ENCODE measurements at regions not wholly inside any gene's neighbourhood (a gene's known extent, or its start where the extent isn't known, plus 50 kb on each side); places are given as distances from the start of the nearest gene placed in this dataset.

DNA sequence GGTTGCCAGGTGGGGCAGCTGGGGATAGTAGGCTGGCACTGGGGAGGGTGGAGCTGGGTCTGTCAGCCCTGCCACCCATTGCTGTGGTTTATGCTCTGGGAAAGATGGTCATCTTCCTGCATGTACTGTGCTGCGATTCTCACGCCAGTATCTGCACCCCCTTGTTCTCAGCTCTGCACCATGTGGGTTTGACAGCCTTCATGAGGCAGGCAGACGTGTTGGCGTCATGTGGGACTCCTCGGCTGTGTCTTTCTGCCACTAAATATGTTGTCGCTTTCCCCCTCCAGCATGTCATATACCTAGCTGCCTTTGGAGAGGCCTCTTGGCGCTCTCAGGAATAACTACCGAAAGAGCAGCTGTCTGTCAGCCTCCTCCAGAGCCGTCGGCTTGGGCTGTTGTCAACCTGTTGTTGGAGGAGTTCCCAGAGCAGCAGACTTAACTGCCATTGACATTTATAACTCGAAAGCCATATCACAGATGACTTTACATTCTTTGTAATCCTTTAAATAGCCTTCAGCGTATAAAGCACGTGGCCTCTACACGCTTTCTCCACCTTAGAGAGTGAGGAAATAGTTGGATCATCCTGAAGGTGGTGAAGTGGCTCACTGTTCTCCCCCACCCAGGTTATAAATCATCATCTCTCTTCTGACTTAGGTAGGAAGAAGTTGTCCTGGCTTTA lies 80.4 kb upstream of the MGAT5 start:
- 48% methylated on average over 14 of the region's 14 CpGs for WGBS
- no peak overlapping the region for H3K4me3 ChIP-seq (ENCODE audit: low read length in 2 of 2)
- peaks cover 0 to 2% of the 10 kb centered on the region in 2 donors for H3K9me3 ChIP-seq (ENCODE audit: control insufficient read depth in 2 of 2, insufficient read depth in 1 of 2, low read length in 1 of 2)
- peaks cover 3% of the 10 kb centered on the region in 2 donors for H3K36me3 ChIP-seq (ENCODE audit: control insufficient read depth in 2 of 2, insufficient read depth in 2 of 2, low read length in 1 of 2)
- DNase-seq (ENCODE audit: low read depth in 6 of 9, low spot score in 9 of 9) = no peak
- no peak overlapping the region for H3K27ac ChIP-seq (ENCODE audit: low read depth in 1 of 2, low read length in 1 of 2)
- peaks cover 11 to 20% of the 10 kb centered on the region in 2 donors for H3K4me1 ChIP-seq (ENCODE audit: control insufficient read depth in 2 of 2, insufficient read depth in 2 of 2, low read length in 2 of 2)
- no peaks in the 10 kb centered on the region for H3K27me3 ChIP-seq (ENCODE audit: control insufficient read depth in 2 of 2, insufficient read depth in 1 of 2, low read length in 1 of 2)

- 98% methylated on average over 5 of the region's 5 CpGs for WGBS
- Histone ChIP-seq H3K36me3 (ENCODE audit: control insufficient read depth in 2 of 2, insufficient read depth in 2 of 2, low read length in 1 of 2) (peaks cover 3% of the 10 kb centered on the region in 2 donors), H3K27ac (ENCODE audit: low read depth in 1 of 2, low read length in 1 of 2) (no peak overlapping the region), H3K4me3 (ENCODE audit: low read length in 2 of 2) (no peak overlapping the region), H3K9me3 (ENCODE audit: control insufficient read depth in 2 of 2, insufficient read depth in 1 of 2, low read length in 1 of 2) (peaks cover 0 to 2% of the 10 kb centered on the region in 2 donors), H3K27me3 (ENCODE audit: control insufficient read depth in 2 of 2, insufficient read depth in 1 of 2, low read length in 1 of 2) (no peaks in the 10 kb centered on the region), H3K4me1 (ENCODE audit: control insufficient read depth in 2 of 2, insufficient read depth in 2 of 2, low read length in 2 of 2) (peaks cover 17 to 27% of the 10 kb centered on the region in 2 donors)
- DNase-seq (ENCODE audit: low read depth in 6 of 9, low spot score in 9 of 9) = no peak
These were observed 79.2 kb upstream of the MGAT5 start for GRCh38 chr2:134174711-134175110.

- Histone ChIP-seq H3K4me3 (ENCODE audit: low read length in 2 of 2) (no peak overlapping the region), H3K9me3 (ENCODE audit: control insufficient read depth in 2 of 2, insufficient read depth in 1 of 2, low read length in 1 of 2) (peaks cover 0 to 2% of the 10 kb centered on the region in 2 donors), H3K4me1 (ENCODE audit: control insufficient read depth in 2 of 2, insufficient read depth in 2 of 2, low read length in 2 of 2) (peaks cover 19 to 27% of the 10 kb centered on the region in 2 donors), H3K27me3 (ENCODE audit: control insufficient read depth in 2 of 2, insufficient read depth in 1 of 2, low read length in 1 of 2) (no peaks in the 10 kb centered on the region), H3K27ac (ENCODE audit: low read depth in 1 of 2, low read length in 1 of 2) (no peak overlapping the region), H3K36me3 (ENCODE audit: control insufficient read depth in 2 of 2, insufficient read depth in 2 of 2, low read length in 1 of 2) (peaks cover 3% of the 10 kb centered on the region in 2 donors)
- whole genome bisulfite sequencing = 95% methylated on average over 1 of the region's 1 CpG
- no peak for DNase-seq (ENCODE audit: low read depth in 6 of 9, low spot score in 9 of 9)
These were observed 78.0 kb upstream of the MGAT5 start for GRCh38 chr2:134175834-134176233.

GRCh38 chr2:134177351-134177931 lies 76.4 kb upstream of the MGAT5 start:
- no peak overlapping the region for H3K27ac ChIP-seq (ENCODE audit: low read depth in 1 of 2, low read length in 1 of 2)
- no peak overlapping the region for H3K4me3 ChIP-seq (ENCODE audit: low read length in 2 of 2)
- peaks cover 28 to 34% of the 10 kb centered on the region in 2 donors for H3K4me1 ChIP-seq (ENCODE audit: control insufficient read depth in 2 of 2, insufficient read depth in 2 of 2, low read length in 2 of 2)
- peaks cover 3% of the 10 kb centered on the region in 2 donors for H3K36me3 ChIP-seq (ENCODE audit: control insufficient read depth in 2 of 2, insufficient read depth in 2 of 2, low read length in 1 of 2)
- WGBS = 98% methylated on average over 13 of the region's 13 CpGs
- peaks cover 0 to 2% of the 10 kb centered on the region in 2 donors for H3K9me3 ChIP-seq (ENCODE audit: control insufficient read depth in 2 of 2, insufficient read depth in 1 of 2, low read length in 1 of 2)
- no peaks in the 10 kb centered on the region for H3K27me3 ChIP-seq (ENCODE audit: control insufficient read depth in 2 of 2, insufficient read depth in 1 of 2, low read length in 1 of 2)
- no peak for DNase-seq (ENCODE audit: low read depth in 6 of 9, low spot score in 9 of 9)

GRCh38 chr2:134178138-134178877 lies 75.6 kb upstream of the MGAT5 start:
- no peak overlapping the region for H3K27ac ChIP-seq (ENCODE audit: low read depth in 1 of 2, low read length in 1 of 2)
- H3K36me3 ChIP-seq (ENCODE audit: control insufficient read depth in 2 of 2, insufficient read depth in 2 of 2, low read length in 1 of 2) = peaks cover 0 to 3% of the 10 kb centered on the region in 2 donors
- DNase-seq (ENCODE audit: low read depth in 6 of 9, low spot score in 9 of 9) = peak in 3 of 9 donors; percentile 31 to 66 (median 43)
- no peaks in the 10 kb centered on the region for H3K27me3 ChIP-seq (ENCODE audit: control insufficient read depth in 2 of 2, insufficient read depth in 1 of 2, low read length in 1 of 2)
- peaks cover 28 to 30% of the 10 kb centered on the region in 2 donors for H3K4me1 ChIP-seq (ENCODE audit: control insufficient read depth in 2 of 2, insufficient read depth in 2 of 2, low read length in 2 of 2)
- H3K4me3 ChIP-seq (ENCODE audit: low read length in 2 of 2) = no peak overlapping the region
- 30% methylated on average over 3 of the region's 3 CpGs for WGBS
- peaks cover 0 to 2% of the 10 kb centered on the region in 2 donors for H3K9me3 ChIP-seq (ENCODE audit: control insufficient read depth in 2 of 2, insufficient read depth in 1 of 2, low read length in 1 of 2)

- WGBS = 13% methylated on average over 5 of the region's 5 CpGs
- H3K9me3 ChIP-seq (ENCODE audit: control insufficient read depth in 2 of 2, insufficient read depth in 1 of 2, low read length in 1 of 2) = no peaks in the 10 kb centered on the region
- peak in 7 of 9 donors; percentile 30 to 83 (median 59) for DNase-seq (ENCODE audit: low read depth in 6 of 9, low spot score in 9 of 9)
- H3K36me3 ChIP-seq (ENCODE audit: control insufficient read depth in 2 of 2, insufficient read depth in 2 of 2, low read length in 1 of 2) = peaks cover 0 to 3% of the 10 kb centered on the region in 2 donors
- H3K27ac ChIP-seq (ENCODE audit: low read depth in 1 of 2, low read length in 1 of 2) = peak overlapping the region; percentile 83 to 84
- H3K4me3 ChIP-seq (ENCODE audit: low read length in 2 of 2) = no peak overlapping the region
- H3K27me3 ChIP-seq (ENCODE audit: control insufficient read depth in 2 of 2, insufficient read depth in 1 of 2, low read length in 1 of 2) = no peaks in the 10 kb centered on the region
- peaks cover 43 to 46% of the 10 kb centered on the region in 2 donors for H3K4me1 ChIP-seq (ENCODE audit: control insufficient read depth in 2 of 2, insufficient read depth in 2 of 2, low read length in 2 of 2)
These were observed 72.7 kb upstream of the MGAT5 start for GRCh38 chr2:134181219-134181618.

DNA sequence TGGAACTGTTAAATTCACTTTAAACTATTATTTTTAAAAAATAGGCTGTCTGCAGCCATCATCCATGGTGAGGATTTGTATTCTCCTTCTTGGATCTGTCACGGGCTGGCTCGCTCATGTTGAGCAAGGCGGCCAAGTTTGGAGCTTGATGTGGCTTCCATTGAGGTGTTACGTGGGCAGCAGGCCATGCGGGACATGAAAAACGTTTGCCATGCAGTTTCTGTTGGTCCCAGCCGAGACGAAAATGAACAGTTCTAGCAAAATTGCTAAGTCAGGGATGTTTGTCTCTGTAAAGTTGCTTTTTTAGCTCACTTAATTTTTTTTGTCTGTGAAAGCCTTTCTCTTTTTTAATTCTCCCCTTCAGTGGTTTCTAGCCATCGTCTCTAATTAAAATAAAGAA lies 70.2 kb upstream of the MGAT5 start:
- Histone ChIP-seq H3K9me3 (ENCODE audit: control insufficient read depth in 2 of 2, insufficient read depth in 1 of 2, low read length in 1 of 2) (no peaks in the 10 kb centered on the region), H3K27me3 (ENCODE audit: control insufficient read depth in 2 of 2, insufficient read depth in 1 of 2, low read length in 1 of 2) (no peaks in the 10 kb centered on the region), H3K4me3 (ENCODE audit: low read length in 2 of 2) (no peak overlapping the region), H3K36me3 (ENCODE audit: control insufficient read depth in 2 of 2, insufficient read depth in 2 of 2, low read length in 1 of 2) (no peaks in the 10 kb centered on the region), H3K27ac (ENCODE audit: low read depth in 1 of 2, low read length in 1 of 2) (no peak overlapping the region), H3K4me1 (ENCODE audit: control insufficient read depth in 2 of 2, insufficient read depth in 2 of 2, low read length in 2 of 2) (peaks cover 31 to 42% of the 10 kb centered on the region in 2 donors)
- no peak for DNase-seq (ENCODE audit: low read depth in 6 of 9, low spot score in 9 of 9)
- 91% methylated on average over 9 of the region's 9 CpGs for WGBS

- no peak for DNase-seq (ENCODE audit: low read depth in 6 of 9, low spot score in 9 of 9)
- H3K9me3 ChIP-seq (ENCODE audit: control insufficient read depth in 2 of 2, insufficient read depth in 1 of 2, low read length in 1 of 2) = no peaks in the 10 kb centered on the region
- H3K4me1 ChIP-seq (ENCODE audit: control insufficient read depth in 2 of 2, insufficient read depth in 2 of 2, low read length in 2 of 2) = peaks cover 26 to 35% of the 10 kb centered on the region in 2 donors
- H3K27ac ChIP-seq (ENCODE audit: low read depth in 1 of 2, low read length in 1 of 2) = no peak overlapping the region
- no peaks in the 10 kb centered on the region for H3K27me3 ChIP-seq (ENCODE audit: control insufficient read depth in 2 of 2, insufficient read depth in 1 of 2, low read length in 1 of 2)
- 97% methylated on average over 4 of the region's 4 CpGs for WGBS
- no peak overlapping the region for H3K4me3 ChIP-seq (ENCODE audit: low read length in 2 of 2)
- no peaks in the 10 kb centered on the region for H3K36me3 ChIP-seq (ENCODE audit: control insufficient read depth in 2 of 2, insufficient read depth in 2 of 2, low read length in 1 of 2)
These were observed 68.2 kb upstream of the MGAT5 start for GRCh38 chr2:134185639-134186038.
